ENCODE measurements at regions not wholly inside any gene's neighbourhood (a gene's known extent, or its start where the extent isn't known, plus 50 kb on each side); places are given as distances from the start of the nearest gene placed in this dataset.
"Not testable (repeated sequence)": the region's sequence is repeated elsewhere in the genome, so short reads cannot be mapped to it uniquely, and the experiment has no call there.

GRCh38 chr2:136266346-136266745 lies 148.4 kb upstream of the CXCR4 start:
- not testable (repeated sequence) for H2AFZ ChIP-seq (ENCODE audit: low read depth, low read length); H3K9me3 ChIP-seq (ENCODE audit: low read length); H4K20me1 ChIP-seq (ENCODE audit: insufficient read depth); H3K9ac ChIP-seq (ENCODE audit: low read length); H3K27ac ChIP-seq (ENCODE audit: low read length); H3K27me3 ChIP-seq (ENCODE audit: insufficient read depth, low read depth, low read length); H3K9me2 ChIP-seq (ENCODE audit: insufficient read depth, low read length); H3K4me3 ChIP-seq (ENCODE audit: low read length); H3K4me2 ChIP-seq (ENCODE audit: low read length); H3K36me3 ChIP-seq (ENCODE audit: insufficient read depth, low read length); H3F3A ChIP-seq (ENCODE audit: insufficient read depth, low read length, poor library complexity, severe bottlenecking); H3K79me2 ChIP-seq (replicated peaks; ENCODE audit: insufficient read depth, low read length)

- no peak overlapping the region for H3K27ac ChIP-seq (ENCODE audit: low read length)
Observed at GRCh38 chr2:136259551-136259950, 141.6 kb upstream of the CXCR4 start.

More at GRCh38 chr2:136259551-136259950, 141.6 kb upstream of the CXCR4 start:
- Histone ChIP-seq H3K4me3 (ENCODE audit: low read length) (no peak overlapping the region), H2AFZ (ENCODE audit: low read depth, low read length) (no peak overlapping the region), H3K79me2 (replicated peaks; ENCODE audit: insufficient read depth, low read length) (no peaks in the 10 kb centered on the region), H3K36me3 (ENCODE audit: insufficient read depth, low read length) (no peaks in the 10 kb centered on the region), H3F3A (ENCODE audit: insufficient read depth, low read length, poor library complexity, severe bottlenecking) (no peaks in the 10 kb centered on the region), H3K9ac (ENCODE audit: low read length) (no peak overlapping the region), H3K9me3 (ENCODE audit: low read length) (no peaks in the 10 kb centered on the region), H3K27me3 (ENCODE audit: insufficient read depth, low read depth, low read length) (no peaks in the 10 kb centered on the region), H3K9me2 (ENCODE audit: insufficient read depth, low read length) (no peaks in the 10 kb centered on the region), H4K20me1 (ENCODE audit: insufficient read depth) (no peaks in the 10 kb centered on the region), H3K4me2 (ENCODE audit: low read length) (no peak overlapping the region)
- TF ChIP-seq MXI1 (conservative IDR thresholded peaks at IDR 0.05; ENCODE audit: poor library complexity, severe bottlenecking) (no peak), REST (IDR thresholded peaks at IDR 0.05; ENCODE audit: borderline replicate concordance) (no peak), SMC3 (conservative IDR thresholded peaks at IDR 0.05; ENCODE audit: poor library complexity) (no peak), CTCF (IDR thresholded peaks at IDR 0.05; ENCODE audit: poor library complexity, severe bottlenecking) (no peak), RAD21 (conservative IDR thresholded peaks at IDR 0.05) (no peak), TAF1 (IDR thresholded peaks at IDR 0.05; ENCODE audit: low read depth) (no peak), POLR2AphosphoS5 (IDR thresholded peaks at IDR 0.05) (no peak), EP300 (conservative IDR thresholded peaks at IDR 0.05; ENCODE audit: poor library complexity, severe bottlenecking) (no peak), EZH2 (IDR thresholded peaks at IDR 0.05; ENCODE audit: borderline replicate concordance, insufficient read depth, low read length, poor library complexity, severe bottlenecking) (no peak)

Data from neural cell (in vitro differentiated cells).